ENCODE measurements at regions not wholly inside any gene's neighbourhood (a gene's known extent, or its start where the extent isn't known, plus 50 kb on each side); places are given as distances from the start of the nearest gene placed in this dataset.

DNA sequence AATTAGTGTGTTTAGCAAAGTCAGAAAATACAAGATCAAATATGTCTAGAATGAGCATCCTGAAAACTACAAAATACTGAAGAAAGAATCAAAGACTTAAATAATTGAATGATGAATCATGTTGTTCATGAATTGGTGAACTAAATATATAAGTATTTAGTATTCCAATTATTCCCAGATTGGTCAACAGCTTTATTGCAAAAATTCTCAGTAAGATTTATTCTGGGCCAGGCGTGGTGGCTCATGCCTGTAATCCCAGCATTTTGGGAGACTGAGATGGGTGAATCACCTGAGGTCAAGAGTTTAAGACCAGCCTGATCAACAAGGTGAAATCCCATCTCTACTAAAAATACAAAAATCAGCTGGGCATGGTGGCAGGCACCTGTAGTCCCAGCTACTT lies 250.0 kb upstream of the NECTIN3 start:
- H3K27me3 ChIP-seq (ENCODE audit: insufficient read depth, low read length), result no peaks in the 10 kb centered on the region

GRCh38 chr3:110822971-110823370 lies 248.6 kb upstream of the NECTIN3 start:
- Mint-ChIP-seq H3K36me3 (no peaks in the 10 kb centered on the region), H3K4me3 (no peak overlapping the region), H3K27ac (no peak overlapping the region), H3K9me3 (peaks cover 0 to 4% (median 0%) of the 10 kb centered on the region in 8 donors), H3K27me3 (no peaks in the 10 kb centered on the region), H3K4me1 (no peaks in the 10 kb centered on the region)
- H3K4me1 ChIP-seq (ENCODE audit: insufficient read depth, low read length), result no peaks in the 10 kb centered on the region
- POLR2A ChIA-PET (ENCODE audit: partially characterized antibody), result no interaction called here
- no peak overlapping the region for H3K27ac ChIP-seq (ENCODE audit: low read depth, low read length)
- H3K27me3 ChIP-seq (ENCODE audit: insufficient read depth, low read length), result no peaks in the 10 kb centered on the region
- DNase-seq, result no peak
- intact Hi-C loops (cut with micrococcal nuclease), result no loop called here
- H3K9me3 ChIP-seq (ENCODE audit: control insufficient read depth in 1 of 2, low read length in 2 of 2), result no peaks in the 10 kb centered on the region
- H3K4me3 ChIP-seq (ENCODE audit: low read length in 2 of 2), result no peak overlapping the region
- no peaks in the 10 kb centered on the region for H3K36me3 ChIP-seq (ENCODE audit: insufficient read depth, low read length)
- CTCF ChIA-PET (ENCODE audit: partially characterized antibody), result no interaction called here

More for the DNA sequence above, 250.0 kb upstream of the NECTIN3 start:
- POLR2A ChIA-PET (ENCODE audit: partially characterized antibody), result no interaction called here
- Histone ChIP-seq H3K27ac (ENCODE audit: low read depth, low read length) (no peak overlapping the region), H3K4me3 (ENCODE audit: low read length in 2 of 2) (no peak overlapping the region), H3K4me1 (ENCODE audit: insufficient read depth, low read length) (no peaks in the 10 kb centered on the region), H3K36me3 (ENCODE audit: insufficient read depth, low read length) (no peaks in the 10 kb centered on the region), H3K9me3 (ENCODE audit: control insufficient read depth in 1 of 2, low read length in 2 of 2) (no peaks in the 10 kb centered on the region)
- no peaks in the 10 kb centered on the region for H3K4me1 Mint-ChIP-seq
- CTCF ChIA-PET (ENCODE audit: partially characterized antibody), result no interaction called here
- intact Hi-C loops (cut with micrococcal nuclease), result no loop called here
- no peaks in the 10 kb centered on the region for H3K36me3 Mint-ChIP-seq
- no peak for DNase-seq
- peaks cover 0 to under 1% (median 0%) of the 10 kb centered on the region in 8 donors for H3K9me3 Mint-ChIP-seq
- no peak overlapping the region for H3K4me3 Mint-ChIP-seq
- H3K27ac Mint-ChIP-seq, result no peak overlapping the region
- H3K27me3 Mint-ChIP-seq, result peaks cover 0 to 1% of the 10 kb centered on the region in 2 donors

DNA sequence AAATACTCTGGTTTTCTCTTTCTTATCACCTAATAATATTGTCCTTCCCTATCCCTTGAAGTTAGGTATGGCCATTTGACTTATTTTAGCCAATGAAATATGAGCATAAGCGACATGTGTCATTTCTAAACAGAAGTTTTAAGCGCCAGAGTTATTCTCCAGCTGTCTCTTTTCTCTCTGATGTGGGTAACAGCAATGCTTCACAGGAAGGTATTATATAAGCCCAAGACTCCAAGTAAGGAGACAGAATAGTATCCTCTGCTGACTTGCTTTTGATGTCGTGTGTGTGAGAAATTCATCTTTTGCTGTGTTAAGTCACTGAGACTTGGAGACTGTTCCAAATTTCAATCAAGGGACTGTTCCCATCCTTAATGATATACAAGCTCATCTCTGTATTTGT lies 224.6 kb upstream of the NECTIN3 start:
- Mint-ChIP-seq H3K27me3 (no peaks in the 10 kb centered on the region), H3K36me3 (no peaks in the 10 kb centered on the region), H3K9me3 (peaks cover 0 to 6% (median 0%) of the 10 kb centered on the region in 8 donors), H3K4me3 (no peak overlapping the region), H3K4me1 (no peaks in the 10 kb centered on the region), H3K27ac (no peak overlapping the region)
- Histone ChIP-seq H3K27me3 (ENCODE audit: insufficient read depth, low read length) (no peaks in the 10 kb centered on the region), H3K36me3 (ENCODE audit: insufficient read depth, low read length) (no peaks in the 10 kb centered on the region), H3K4me3 (ENCODE audit: low read length in 2 of 2) (no peak overlapping the region), H3K9me3 (ENCODE audit: control insufficient read depth in 1 of 2, low read length in 2 of 2) (no peaks in the 10 kb centered on the region), H3K27ac (ENCODE audit: low read depth, low read length) (no peak overlapping the region), H3K4me1 (ENCODE audit: insufficient read depth, low read length) (no peaks in the 10 kb centered on the region)
- intact Hi-C loops (cut with micrococcal nuclease), result no loop called here
- no peak for DNase-seq
- ChIA-PET POLR2A (ENCODE audit: partially characterized antibody) (no interaction called here), CTCF (ENCODE audit: partially characterized antibody) (no interaction called here)

GRCh38 chr3:110849064-110849463 lies 222.6 kb upstream of the NECTIN3 start:
- H3K27me3 ChIP-seq (ENCODE audit: insufficient read depth, low read length), result no peaks in the 10 kb centered on the region
- H3K4me3 ChIP-seq (ENCODE audit: low read length in 2 of 2), result no peak overlapping the region
- Mint-ChIP-seq H3K27ac (no peak overlapping the region), H3K36me3 (no peaks in the 10 kb centered on the region), H3K27me3 (peaks cover 1% of the 10 kb centered on the region in 2 donors), H3K4me3 (no peak overlapping the region), H3K9me3 (peaks cover 0 to 6% (median 0%) of the 10 kb centered on the region in 8 donors), H3K4me1 (no peaks in the 10 kb centered on the region)
- ChIA-PET CTCF (ENCODE audit: partially characterized antibody) (no interaction called here), POLR2A (ENCODE audit: partially characterized antibody) (no interaction called here)
- H3K9me3 ChIP-seq (ENCODE audit: control insufficient read depth in 1 of 2, low read length in 2 of 2), result no peaks in the 10 kb centered on the region
- no peaks in the 10 kb centered on the region for H3K4me1 ChIP-seq (ENCODE audit: insufficient read depth, low read length)
- intact Hi-C loops (cut with micrococcal nuclease), result no loop called here
- H3K27ac ChIP-seq (ENCODE audit: low read depth, low read length), result no peak overlapping the region
- DNase-seq, result no peak
- no peaks in the 10 kb centered on the region for H3K36me3 ChIP-seq (ENCODE audit: insufficient read depth, low read length)

DNA sequence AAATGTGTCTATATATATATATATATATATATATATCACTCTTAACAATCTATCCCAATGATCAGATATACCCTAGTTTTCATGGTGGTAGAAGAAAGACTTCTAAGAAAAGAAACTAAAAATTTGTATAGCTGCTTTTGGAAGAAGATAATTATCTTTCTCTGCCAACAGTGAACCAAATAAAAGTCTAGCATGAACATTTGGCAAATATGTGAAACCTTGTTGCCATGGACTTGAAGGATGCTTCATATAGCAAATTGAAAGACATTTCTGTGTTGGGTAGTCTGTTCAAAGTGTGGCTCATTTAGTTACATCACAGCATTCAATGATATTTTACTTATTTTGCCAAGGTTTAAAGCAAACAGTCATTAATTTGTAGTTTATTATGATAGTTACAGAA lies 219.9 kb upstream of the NECTIN3 start:
- Mint-ChIP-seq H3K9me3 (no peaks in the 10 kb centered on the region), H3K27ac (no peak overlapping the region), H3K27me3 (peaks cover 1% of the 10 kb centered on the region in 2 donors), H3K36me3 (no peaks in the 10 kb centered on the region), H3K4me3 (no peak overlapping the region), H3K4me1 (no peaks in the 10 kb centered on the region)
- Histone ChIP-seq H3K27ac (ENCODE audit: low read depth, low read length) (no peak overlapping the region), H3K4me3 (ENCODE audit: low read length in 2 of 2) (no peak overlapping the region), H3K36me3 (ENCODE audit: insufficient read depth, low read length) (no peaks in the 10 kb centered on the region), H3K4me1 (ENCODE audit: insufficient read depth, low read length) (no peaks in the 10 kb centered on the region), H3K27me3 (ENCODE audit: insufficient read depth, low read length) (no peaks in the 10 kb centered on the region), H3K9me3 (ENCODE audit: control insufficient read depth in 1 of 2, low read length in 2 of 2) (no peaks in the 10 kb centered on the region)
- no peak for DNase-seq
- intact Hi-C loops (cut with micrococcal nuclease), result no loop called here
- ChIA-PET CTCF (ENCODE audit: partially characterized antibody) (no interaction called here), POLR2A (ENCODE audit: partially characterized antibody) (no interaction called here)

- Histone ChIP-seq H3K36me3 (ENCODE audit: insufficient read depth, low read length) (no peaks in the 10 kb centered on the region), H3K9me3 (ENCODE audit: control insufficient read depth in 1 of 2, low read length in 2 of 2) (no peaks in the 10 kb centered on the region), H3K27ac (ENCODE audit: low read depth, low read length) (no peak overlapping the region), H3K4me1 (ENCODE audit: insufficient read depth, low read length) (no peaks in the 10 kb centered on the region), H3K4me3 (ENCODE audit: low read length in 2 of 2) (no peak overlapping the region), H3K27me3 (ENCODE audit: insufficient read depth, low read length) (no peaks in the 10 kb centered on the region)
- Mint-ChIP-seq H3K9me3 (no peaks in the 10 kb centered on the region), H3K27ac (no peak overlapping the region), H3K4me1 (no peaks in the 10 kb centered on the region), H3K27me3 (peaks cover 1% of the 10 kb centered on the region in 2 donors), H3K4me3 (no peak overlapping the region), H3K36me3 (no peaks in the 10 kb centered on the region)
- POLR2A ChIA-PET (ENCODE audit: partially characterized antibody), result no interaction called here
- intact Hi-C loops (cut with micrococcal nuclease), result no loop called here
- no peak for DNase-seq
- CTCF ChIA-PET (ENCODE audit: partially characterized antibody), result no interaction called here
Observed at GRCh38 chr3:110855207-110855606, 216.4 kb upstream of the NECTIN3 start.

GRCh38 chr3:110856916-110857315 lies 214.7 kb upstream of the NECTIN3 start:
- Mint-ChIP-seq H3K4me1 (no peaks in the 10 kb centered on the region), H3K27ac (no peak overlapping the region), H3K9me3 (no peaks in the 10 kb centered on the region), H3K36me3 (no peaks in the 10 kb centered on the region), H3K4me3 (no peak overlapping the region), H3K27me3 (peaks cover 1% of the 10 kb centered on the region in 2 donors)
- ChIA-PET CTCF (ENCODE audit: partially characterized antibody) (no interaction called here), POLR2A (ENCODE audit: partially characterized antibody) (no interaction called here)
- no peaks in the 10 kb centered on the region for H3K36me3 ChIP-seq (ENCODE audit: insufficient read depth, low read length)
- DNase-seq, result no peak
- no peaks in the 10 kb centered on the region for H3K4me1 ChIP-seq (ENCODE audit: insufficient read depth, low read length)
- H3K27me3 ChIP-seq (ENCODE audit: insufficient read depth, low read length), result no peaks in the 10 kb centered on the region
- no peak overlapping the region for H3K4me3 ChIP-seq (ENCODE audit: low read length in 2 of 2)
- intact Hi-C loops (cut with micrococcal nuclease), result no loop called here
- H3K9me3 ChIP-seq (ENCODE audit: control insufficient read depth in 1 of 2, low read length in 2 of 2), result no peaks in the 10 kb centered on the region
- H3K27ac ChIP-seq (ENCODE audit: low read depth, low read length), result no peak overlapping the region

DNA sequence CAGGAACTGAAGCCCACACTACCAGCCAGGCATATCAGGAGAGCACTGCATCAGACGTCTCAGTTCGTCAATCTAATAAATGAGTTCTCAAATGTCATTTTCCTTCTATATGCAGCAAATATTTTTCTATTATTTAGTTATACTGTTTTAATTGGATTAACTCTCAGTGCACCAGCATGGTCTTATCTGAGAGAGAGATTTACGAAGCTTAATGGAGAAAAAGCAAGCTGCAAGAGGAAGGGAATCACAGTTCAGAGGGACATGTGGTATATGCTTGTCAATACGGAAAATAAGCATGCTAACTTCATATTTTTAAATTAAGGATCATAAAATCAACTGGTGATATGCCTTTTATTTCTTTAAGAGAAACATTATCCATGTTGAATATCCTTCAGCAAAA lies 213.1 kb upstream of the NECTIN3 start:
- Histone ChIP-seq H3K4me3 (ENCODE audit: low read length in 2 of 2) (no peak overlapping the region), H3K27me3 (ENCODE audit: insufficient read depth, low read length) (no peaks in the 10 kb centered on the region), H3K27ac (ENCODE audit: low read depth, low read length) (no peak overlapping the region), H3K9me3 (ENCODE audit: control insufficient read depth in 1 of 2, low read length in 2 of 2) (no peaks in the 10 kb centered on the region), H3K4me1 (ENCODE audit: insufficient read depth, low read length) (no peaks in the 10 kb centered on the region), H3K36me3 (ENCODE audit: insufficient read depth, low read length) (no peaks in the 10 kb centered on the region)
- H3K9me3 Mint-ChIP-seq, result no peaks in the 10 kb centered on the region
- ChIA-PET POLR2A (ENCODE audit: partially characterized antibody) (no interaction called here), CTCF (ENCODE audit: partially characterized antibody) (no interaction called here)
- H3K4me1 Mint-ChIP-seq, result no peaks in the 10 kb centered on the region
- no peak overlapping the region for H3K4me3 Mint-ChIP-seq
- peaks cover under 1 to 1% of the 10 kb centered on the region in 2 donors for H3K27me3 Mint-ChIP-seq
- intact Hi-C loops (cut with micrococcal nuclease), result no loop called here
- no peak for DNase-seq
- no peak overlapping the region for H3K27ac Mint-ChIP-seq
- H3K36me3 Mint-ChIP-seq, result no peaks in the 10 kb centered on the region

Data from CD4-positive, alpha-beta memory T cell (primary cell).